ENCODE measurements at regions not wholly inside any gene's neighbourhood (a gene's known extent, or its start where the extent isn't known, plus 50 kb on each side); places are given as distances from the start of the nearest gene placed in this dataset.

- Histone ChIP-seq H3K4me1 (ENCODE audit: control insufficient read depth, insufficient read depth, low read length, poor library complexity, severe bottlenecking) (no peaks in the 10 kb centered on the region), H3K9me3 (ENCODE audit: control insufficient read depth, low read length) (peaks cover 7% of the 10 kb centered on the region), H3K4me3 (ENCODE audit: extremely low read depth, insufficient read depth, low read length, poor library complexity, severe bottlenecking) (no peak overlapping the region), H3K27ac (ENCODE audit: low read depth, low read length, severe bottlenecking) (no peak overlapping the region), H3K36me3 (ENCODE audit: control insufficient read depth, insufficient read depth, low read length) (no peaks in the 10 kb centered on the region)
Observed at GRCh38 chr1:29460694-29461093, 224.4 kb downstream of the PTPRU start.

GRCh38 chr1:29460041-29460610, 223.8 kb downstream of the PTPRU start:
- no peak overlapping the region for H3K4me3 ChIP-seq (ENCODE audit: extremely low read depth, insufficient read depth, low read length, poor library complexity, severe bottlenecking)
- H3K9me3 ChIP-seq (ENCODE audit: control insufficient read depth, low read length), result peaks cover 4% of the 10 kb centered on the region
- H3K36me3 ChIP-seq (ENCODE audit: control insufficient read depth, insufficient read depth, low read length), result no peaks in the 10 kb centered on the region
- WGBS, 2 experiments (ENCODE audit: insufficient coverage in 2 of 2), result 80 to 82% methylated on average over 1 to 3 of the region's 4 CpGs
- no peak overlapping the region for H3K27ac ChIP-seq (ENCODE audit: low read depth, low read length, severe bottlenecking)
- H3K4me1 ChIP-seq (ENCODE audit: control insufficient read depth, insufficient read depth, low read length, poor library complexity, severe bottlenecking), result no peaks in the 10 kb centered on the region

- Histone ChIP-seq H3K36me3 (ENCODE audit: control insufficient read depth, insufficient read depth, low read length) (no peaks in the 10 kb centered on the region), H3K9me3 (ENCODE audit: control insufficient read depth, low read length) (no peaks in the 10 kb centered on the region), H3K4me1 (ENCODE audit: control insufficient read depth, insufficient read depth, low read length, poor library complexity, severe bottlenecking) (no peaks in the 10 kb centered on the region), H3K27ac (ENCODE audit: low read depth, low read length, severe bottlenecking) (no peak overlapping the region), H3K4me3 (ENCODE audit: extremely low read depth, insufficient read depth, low read length, poor library complexity, severe bottlenecking) (no peak overlapping the region)
- 78% methylated on average over 4 of the region's 6 CpGs; no CpG with 5 or more reads in 1 of the 2 experiments for WGBS, 2 experiments (ENCODE audit: insufficient coverage in 2 of 2)
Observed at GRCh38 chr1:29459620-29459945, 223.3 kb downstream of the PTPRU start.

GRCh38 chr1:29458737-29459619, 222.7 kb downstream of the PTPRU start:
- 81 to 85% methylated on average over 6 of the region's 8 CpGs for WGBS, 2 experiments (ENCODE audit: insufficient coverage in 2 of 2)
- Histone ChIP-seq H3K4me3 (ENCODE audit: extremely low read depth, insufficient read depth, low read length, poor library complexity, severe bottlenecking) (no peak overlapping the region), H3K9me3 (ENCODE audit: control insufficient read depth, low read length) (no peaks in the 10 kb centered on the region), H3K4me1 (ENCODE audit: control insufficient read depth, insufficient read depth, low read length, poor library complexity, severe bottlenecking) (no peaks in the 10 kb centered on the region), H3K36me3 (ENCODE audit: control insufficient read depth, insufficient read depth, low read length) (no peaks in the 10 kb centered on the region), H3K27ac (ENCODE audit: low read depth, low read length, severe bottlenecking) (no peak overlapping the region)

GRCh38 chr1:29457496-29458368, 221.4 kb downstream of the PTPRU start:
- H3K4me1 ChIP-seq (ENCODE audit: control insufficient read depth, insufficient read depth, low read length, poor library complexity, severe bottlenecking), result no peaks in the 10 kb centered on the region
- WGBS, 2 experiments (ENCODE audit: insufficient coverage in 2 of 2), result 90 to 92% methylated on average over 4 to 8 of the region's 8 CpGs
- H3K4me3 ChIP-seq (ENCODE audit: extremely low read depth, insufficient read depth, low read length, poor library complexity, severe bottlenecking), result no peak overlapping the region
- H3K27ac ChIP-seq (ENCODE audit: low read depth, low read length, severe bottlenecking), result no peak overlapping the region
- no peaks in the 10 kb centered on the region for H3K9me3 ChIP-seq (ENCODE audit: control insufficient read depth, low read length)
- H3K36me3 ChIP-seq (ENCODE audit: control insufficient read depth, insufficient read depth, low read length), result no peaks in the 10 kb centered on the region

- H3K4me3 ChIP-seq (ENCODE audit: extremely low read depth, insufficient read depth, low read length, poor library complexity, severe bottlenecking), result no peak overlapping the region
- no peak overlapping the region for H3K27ac ChIP-seq (ENCODE audit: low read depth, low read length, severe bottlenecking)
- no peaks in the 10 kb centered on the region for H3K36me3 ChIP-seq (ENCODE audit: control insufficient read depth, insufficient read depth, low read length)
- 82 to 94% methylated on average over 2 of the region's 4 CpGs for WGBS, 2 experiments (ENCODE audit: insufficient coverage in 2 of 2)
- no peaks in the 10 kb centered on the region for H3K4me1 ChIP-seq (ENCODE audit: control insufficient read depth, insufficient read depth, low read length, poor library complexity, severe bottlenecking)
- no peaks in the 10 kb centered on the region for H3K9me3 ChIP-seq (ENCODE audit: control insufficient read depth, low read length)
Observed at GRCh38 chr1:29456685-29457435, 220.5 kb downstream of the PTPRU start.

- WGBS, 2 experiments (ENCODE audit: insufficient coverage in 2 of 2), result 89 to 90% methylated on average over 5 of the region's 5 CpGs
- Histone ChIP-seq H3K4me3 (ENCODE audit: extremely low read depth, insufficient read depth, low read length, poor library complexity, severe bottlenecking) (no peak overlapping the region), H3K27ac (ENCODE audit: low read depth, low read length, severe bottlenecking) (no peak overlapping the region)
Observed at GRCh38 chr1:29455781-29456180, 219.5 kb downstream of the PTPRU start.

GRCh38 chr1:29454616-29455380, 218.5 kb downstream of the PTPRU start:
- 82 to 87% methylated on average over 9 to 11 of the region's 13 CpGs for WGBS, 2 experiments (ENCODE audit: insufficient coverage in 2 of 2)

More at GRCh38 chr1:29455781-29456180, 219.5 kb downstream of the PTPRU start:
- H3K4me1 ChIP-seq (ENCODE audit: control insufficient read depth, insufficient read depth, low read length, poor library complexity, severe bottlenecking), result no peaks in the 10 kb centered on the region
- H3K9me3 ChIP-seq (ENCODE audit: control insufficient read depth, low read length), result no peaks in the 10 kb centered on the region
- H3K36me3 ChIP-seq (ENCODE audit: control insufficient read depth, insufficient read depth, low read length), result no peaks in the 10 kb centered on the region

GRCh38 chr1:29453502-29454240, 217.3 kb downstream of the PTPRU start:
- 51 to 70% methylated on average over 4 to 5 of the region's 8 CpGs for WGBS, 2 experiments (ENCODE audit: insufficient coverage in 2 of 2)
- no peak overlapping the region for H3K27ac ChIP-seq (ENCODE audit: low read depth, low read length, severe bottlenecking)
- no peaks in the 10 kb centered on the region for H3K4me1 ChIP-seq (ENCODE audit: control insufficient read depth, insufficient read depth, low read length, poor library complexity, severe bottlenecking)
- no peak overlapping the region for H3K4me3 ChIP-seq (ENCODE audit: extremely low read depth, insufficient read depth, low read length, poor library complexity, severe bottlenecking)
- no peaks in the 10 kb centered on the region for H3K9me3 ChIP-seq (ENCODE audit: control insufficient read depth, low read length)
- H3K36me3 ChIP-seq (ENCODE audit: control insufficient read depth, insufficient read depth, low read length), result no peaks in the 10 kb centered on the region

More at GRCh38 chr1:29454616-29455380, 218.5 kb downstream of the PTPRU start:
- no peaks in the 10 kb centered on the region for H3K9me3 ChIP-seq (ENCODE audit: control insufficient read depth, low read length)
- H3K4me3 ChIP-seq (ENCODE audit: extremely low read depth, insufficient read depth, low read length, poor library complexity, severe bottlenecking), result no peak overlapping the region
- H3K4me1 ChIP-seq (ENCODE audit: control insufficient read depth, insufficient read depth, low read length, poor library complexity, severe bottlenecking), result no peaks in the 10 kb centered on the region
- H3K36me3 ChIP-seq (ENCODE audit: control insufficient read depth, insufficient read depth, low read length), result no peaks in the 10 kb centered on the region
- no peak overlapping the region for H3K27ac ChIP-seq (ENCODE audit: low read depth, low read length, severe bottlenecking)

Measured in mesodermal cell (in vitro differentiated cells).